SK-N-SH (cell line): ENCODE measurements at regions not wholly inside any gene's neighbourhood (a gene's known extent, or its start where the extent isn't known, plus 50 kb on each side); places are given as distances from the start of the nearest gene placed in this dataset.

ENCODE experiments used
- CTCF ChIA-PET: fragments of 300-600, 350-600 bp; formaldehyde crosslinking; extraction: SDS; loops from one replicate; lab custom pipeline; 2021; lab: Yijun Ruan, JAX
- POLR2A ChIA-PET: fragments of 350-600 bp; sonication (Branson Sonifier 250); formaldehyde crosslinking; extraction: SDS; loops from one replicate; lab custom pipeline; 2020; ENCODE audit warnings: antibody characterized with exemption, inconsistent platforms; lab: Yijun Ruan, JAX
- DNase-seq: peaks from one replicate; pipeline ENCODE4 v3.0.0; 2012
- H2AFZ ChIP-seq: fragments of 200-600 bp; sonication (generic); 2 replicates; pipeline ENCODE4 v1.8.1; 2016; ENCODE audit warnings: antibody characterized with exemption, mild to moderate bottlenecking, low read depth
- H3F3A ChIP-seq: fragments of 200-600 bp; sonication (generic); replicated peaks from 2 replicates; pipeline ENCODE3; 2016; ENCODE audit warnings: antibody characterized with exemption, mild to moderate bottlenecking; ENCODE audit not compliant: insufficient read depth
- H3K27ac ChIP-seq, 2 experiments: fragments of 200-500 bp in 1 of 2; fragments of 200-600 bp in 1 of 2; sonication (Bioruptor generic) in 1 of 2; sonication (generic), shearing (Covaris generic) in 1 of 2; 2 replicates each; pipeline versions ENCODE4 v1.5.1 to v1.6.1; 2014 to 2016; ENCODE audit warnings: low read depth in 2 of 2, inconsistent platforms in 1 of 2, low read length in 1 of 2, mild to moderate bottlenecking in 1 of 2, mixed read lengths in 1 of 2
- H3K27me3 ChIP-seq: fragments of 200-600 bp; sonication (generic), shearing (Covaris generic); 2 replicates; pipeline ENCODE4 v1.6.1; 2016; ENCODE audit warnings: mixed run types; ENCODE audit not compliant: insufficient read depth
- H3K36me3 ChIP-seq, 2 experiments: fragments of 200-500 bp in 1 of 2; fragments of 200-600 bp in 1 of 2; sonication (Bioruptor generic) in 1 of 2; sonication (generic) in 1 of 2; replicated peaks in 1 of 2; 2 replicates each; pipeline versions ENCODE3 to v1.5.1; 2014 to 2016; ENCODE audit warnings: low read length in 1 of 2, mild to moderate bottlenecking in 1 of 2; ENCODE audit not compliant: insufficient read depth in 2 of 2, control insufficient read depth in 1 of 2
- H3K4me1 ChIP-seq, 2 experiments: fragments of 200-500 bp in 1 of 2; fragments of 200-600 bp in 1 of 2; sonication (Bioruptor generic) in 1 of 2; sonication (generic), shearing (Covaris generic) in 1 of 2; 2 replicates each; pipeline versions ENCODE4 v1.5.1 to v1.6.1; 2014 to 2016; ENCODE audit warnings: low read depth in 1 of 2, low read length in 1 of 2, mixed run types in 1 of 2; ENCODE audit not compliant: insufficient read depth in 2 of 2, control insufficient read depth in 1 of 2
- H3K4me2 ChIP-seq: fragments of 200-600 bp; sonication (generic), shearing (Covaris generic); 2 replicates; pipeline ENCODE4 v1.6.1; 2017; ENCODE audit warnings: mixed run types
- H3K4me3 ChIP-seq, 2 experiments: fragments of 200-500 bp in 1 of 2; fragments of 200-600 bp in 1 of 2; sonication (Bioruptor generic) in 1 of 2; sonication (generic), shearing (Covaris generic) in 1 of 2; 2 replicates each; pipeline versions ENCODE4 v1.5.1 to v1.8.1; 2014 to 2016; ENCODE audit warnings: low read depth in 2 of 2, inconsistent platforms in 1 of 2, low read length in 1 of 2, mild to moderate bottlenecking in 1 of 2, mixed read lengths in 1 of 2, moderate library complexity in 1 of 2
- H3K79me2 ChIP-seq: fragments of 200-600 bp; sonication (generic); 2 replicates; pipeline ENCODE4 v1.8.1; 2017; ENCODE audit warnings: mild to moderate bottlenecking; ENCODE audit not compliant: insufficient read depth
- H3K9ac ChIP-seq: fragments of 200-600 bp; sonication (generic); 2 replicates; pipeline ENCODE4 v1.6.1; 2017; ENCODE audit warnings: mixed run types
- H3K9me2 ChIP-seq: fragments of 200-600 bp; sonication (generic); 2 replicates; pipeline ENCODE4 v1.6.1; 2017; ENCODE audit warnings: mixed run types
- H3K9me3 ChIP-seq: fragments of 200-600 bp; sonication (generic); 2 replicates; pipeline ENCODE4 v1.6.1; 2017; ENCODE audit warnings: mixed run types, mild to moderate bottlenecking, moderate library complexity
- H4K20me1 ChIP-seq: fragments of 200-600 bp; sonication (generic); 2 replicates; pipeline ENCODE4 v1.6.1; 2017; ENCODE audit warnings: mild to moderate bottlenecking, mixed run types; ENCODE audit not compliant: insufficient read depth
- CHD2 ChIP-seq: fragments of 150-350 bp; IDR thresholded peaks from 2 replicates; pipeline ENCODE4 v1.6.1; 2018; ENCODE audit warnings: low read length; ENCODE audit not compliant: partially characterized antibody
- ELF1 ChIP-seq: IDR thresholded peaks from 2 replicates; pipeline ENCODE4 v1.4.0; 2012
- FOXJ3 ChIP-seq: sonication (generic); formaldehyde crosslinking; IDR thresholded peaks from 2 replicates; pipeline ENCODE4 v1.5.1; 2020; ENCODE audit warnings: mild to moderate bottlenecking, missing genetic modification reagents
- GABPA ChIP-seq: IDR thresholded peaks from 2 replicates; pipeline ENCODE4 v1.4.0; 2012; ENCODE audit warnings: low read depth, mild to moderate bottlenecking
- GATA2 ChIP-seq: sonication (generic); formaldehyde crosslinking; IDR thresholded peaks from 2 replicates; pipeline ENCODE4 v1.5.0; 2020; ENCODE audit warnings: mild to moderate bottlenecking, missing genetic modification reagents
- JUND ChIP-seq: IDR thresholded peaks from 2 replicates; pipeline ENCODE4 v1.4.0; 2012
- MEF2A ChIP-seq: IDR thresholded peaks from 2 replicates; pipeline ENCODE4 v1.4.0; 2012; ENCODE audit warnings: low read depth, borderline replicate concordance
- POLR2AphosphoS5 ChIP-seq: IDR thresholded peaks from 2 replicates; pipeline ENCODE4 v1.6.1; 2012; ENCODE audit warnings: low read depth, low read length
- RAD21 ChIP-seq: IDR thresholded peaks from 2 replicates; pipeline ENCODE4 v1.6.1; 2012; ENCODE audit warnings: mild to moderate bottlenecking, low read length
- RFX5 ChIP-seq: IDR thresholded peaks from 2 replicates; pipeline ENCODE4 v1.6.1; 2012; ENCODE audit warnings: mild to moderate bottlenecking, improper control_type of control experiment, low read length
- SMC3 ChIP-seq: IDR thresholded peaks from 2 replicates; pipeline ENCODE4 v1.6.1; 2012; ENCODE audit warnings: low read depth, low read length, improper control_type of control experiment
- TAF1 ChIP-seq: IDR thresholded peaks from 2 replicates; pipeline ENCODE4 v1.6.1; 2012; ENCODE audit warnings: low read depth, mild to moderate bottlenecking, low read length, moderate library complexity, borderline replicate concordance
- TEAD4 ChIP-seq: IDR thresholded peaks from 2 replicates; pipeline ENCODE4 v1.4.0; 2012; ENCODE audit warnings: mild to moderate bottlenecking, borderline replicate concordance; ENCODE audit not compliant: insufficient read depth
- YY1 ChIP-seq: IDR thresholded peaks from 2 replicates; pipeline ENCODE4 v1.4.0; 2012; ENCODE audit warnings: low read depth, mild to moderate bottlenecking
- WGBS: methylation state at CpG from one replicate; pipeline ENCODE4 v1.1.6; 2017; ENCODE audit warnings: low lambda C conversion rate; 5-methylcytosine and 5-hydroxymethylcytosine counted together
- TF ChIP-seq, protein P1 (sequence below): fragments of 150-350 bp; IDR thresholded peaks from 2 replicates; pipeline ENCODE4 v1.6.1; 2017; ENCODE audit warnings: antibody characterized with exemption, low read length, low read depth, borderline replicate concordance
- TF ChIP-seq, protein P2 (sequence below): IDR thresholded peaks from 2 replicates; pipeline ENCODE4 v1.4.0; 2012; ENCODE audit warnings: low read depth
- TF ChIP-seq, protein P3 (sequence below): IDR thresholded peaks from 2 replicates; pipeline ENCODE4 v1.4.0; 2012; ENCODE audit warnings: low read depth, borderline replicate concordance
- TF ChIP-seq, protein P4 (sequence below): IDR thresholded peaks from 2 replicates; pipeline ENCODE4 v1.6.1; 2012; ENCODE audit warnings: mild to moderate bottlenecking, low read depth, low read length, moderate library complexity

DNA sequence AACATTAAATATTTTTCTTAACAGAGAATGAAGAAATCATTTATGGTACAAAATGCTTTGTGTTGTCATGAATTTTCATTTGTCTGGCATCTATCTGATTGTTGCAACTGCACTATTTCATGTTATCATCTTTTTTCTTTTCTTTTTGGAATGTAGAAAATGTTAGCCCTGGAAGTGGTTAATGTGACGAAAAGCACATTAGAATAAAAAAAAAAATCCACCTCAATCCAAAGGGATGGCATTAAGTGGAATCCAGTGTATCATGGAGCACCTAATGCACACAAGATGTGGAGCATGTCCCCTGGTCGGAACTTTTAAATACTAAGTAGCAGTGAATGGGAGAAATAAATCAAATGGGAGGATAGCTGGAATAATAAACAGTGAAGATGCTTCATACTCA, 172.9 kb upstream of the MCHR2 start:
- H3K4me2 ChIP-seq: no peak overlapping the region
- H2AFZ ChIP-seq: 0 out of 2 replicates have a peak overlapping the region, but pooled peaks have one; percentile 8
- POLR2A ChIA-PET: no interaction called here
- no peak overlapping the region for H3K4me3 ChIP-seq
- no peaks in the 10 kb centered on the region for H3K4me1 ChIP-seq
- no peaks in the 10 kb centered on the region for H3K9me3 ChIP-seq
- TF ChIP-seq GABPA (no peak), JUND (no peak), CHD2 (no peak)
- TF ChIP-seq, protein P1, sequence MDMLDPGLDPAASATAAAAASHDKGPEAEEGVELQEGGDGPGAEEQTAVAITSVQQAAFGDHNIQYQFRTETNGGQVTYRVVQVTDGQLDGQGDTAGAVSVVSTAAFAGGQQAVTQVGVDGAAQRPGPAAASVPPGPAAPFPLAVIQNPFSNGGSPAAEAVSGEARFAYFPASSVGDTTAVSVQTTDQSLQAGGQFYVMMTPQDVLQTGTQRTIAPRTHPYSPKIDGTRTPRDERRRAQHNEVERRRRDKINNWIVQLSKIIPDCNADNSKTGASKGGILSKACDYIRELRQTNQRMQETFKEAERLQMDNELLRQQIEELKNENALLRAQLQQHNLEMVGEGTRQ: no peak
- TF ChIP-seq, protein P2, sequence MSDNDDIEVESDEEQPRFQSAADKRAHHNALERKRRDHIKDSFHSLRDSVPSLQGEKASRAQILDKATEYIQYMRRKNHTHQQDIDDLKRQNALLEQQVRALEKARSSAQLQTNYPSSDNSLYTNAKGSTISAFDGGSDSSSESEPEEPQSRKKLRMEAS: no peak
- H3K9me2 ChIP-seq: no peaks in the 10 kb centered on the region
- no peaks in the 10 kb centered on the region for H3K36me3 ChIP-seq
- H3K9ac ChIP-seq: no peak overlapping the region
- peaks cover 9% of the 10 kb centered on the region; the same call in 1 of the 2 replicates for H3K27me3 ChIP-seq
- H3K27ac ChIP-seq: no peak overlapping the region
- H3K79me2 ChIP-seq: no peaks in the 10 kb centered on the region
- CTCF ChIA-PET: no interaction called here
- H3F3A ChIP-seq: no peaks in the 10 kb centered on the region
- H4K20me1 ChIP-seq: no peaks in the 10 kb centered on the region
- 16% methylated on average over 2 of the region's 2 CpGs for WGBS
- no peak for DNase-seq

DNA sequence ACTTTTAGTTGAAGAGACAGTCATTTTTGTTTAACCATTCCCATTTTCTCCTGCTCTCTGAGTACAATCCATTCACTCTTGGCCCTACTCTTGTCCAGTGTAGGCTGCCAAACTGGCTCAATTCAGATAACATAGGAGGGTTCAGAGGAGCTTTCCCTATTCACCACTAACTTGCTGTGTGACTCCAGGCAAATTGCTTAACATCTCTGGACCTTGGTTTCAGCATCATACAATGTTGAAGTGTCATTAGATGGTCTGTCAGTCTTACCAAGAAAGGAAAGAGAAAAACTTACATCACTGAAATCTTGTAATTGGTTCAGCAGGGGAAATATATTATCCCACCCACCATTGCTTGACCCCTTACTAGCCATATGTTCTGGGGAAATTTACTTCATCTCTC, 171.4 kb upstream of the MCHR2 start:
- POLR2A ChIA-PET: no interaction called here
- H3K36me3 ChIP-seq: no peaks in the 10 kb centered on the region
- H3K9me3 ChIP-seq: no peaks in the 10 kb centered on the region
- no peak overlapping the region for H2AFZ ChIP-seq
- H3K4me1 ChIP-seq: no peaks in the 10 kb centered on the region
- TF ChIP-seq, protein P3, sequence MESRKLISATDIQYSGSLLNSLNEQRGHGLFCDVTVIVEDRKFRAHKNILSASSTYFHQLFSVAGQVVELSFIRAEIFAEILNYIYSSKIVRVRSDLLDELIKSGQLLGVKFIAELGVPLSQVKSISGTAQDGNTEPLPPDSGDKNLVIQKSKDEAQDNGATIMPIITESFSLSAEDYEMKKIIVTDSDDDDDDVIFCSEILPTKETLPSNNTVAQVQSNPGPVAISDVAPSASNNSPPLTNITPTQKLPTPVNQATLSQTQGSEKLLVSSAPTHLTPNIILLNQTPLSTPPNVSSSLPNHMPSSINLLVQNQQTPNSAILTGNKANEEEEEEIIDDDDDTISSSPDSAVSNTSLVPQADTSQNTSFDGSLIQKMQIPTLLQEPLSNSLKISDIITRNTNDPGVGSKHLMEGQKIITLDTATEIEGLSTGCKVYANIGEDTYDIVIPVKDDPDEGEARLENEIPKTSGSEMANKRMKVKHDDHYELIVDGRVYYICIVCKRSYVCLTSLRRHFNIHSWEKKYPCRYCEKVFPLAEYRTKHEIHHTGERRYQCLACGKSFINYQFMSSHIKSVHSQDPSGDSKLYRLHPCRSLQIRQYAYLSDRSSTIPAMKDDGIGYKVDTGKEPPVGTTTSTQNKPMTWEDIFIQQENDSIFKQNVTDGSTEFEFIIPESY: no peak
- TF ChIP-seq SMC3 (no peak), RAD21 (no peak), GATA2 (CRISPR knock-in tag) (no peak)
- TF ChIP-seq, all 33 proteins: peak for 0
- DNase-seq: no peak
- Histone ChIP-seq H3K4me3 (no peak overlapping the region), H3K27ac (no peak overlapping the region), H3K79me2 (no peaks in the 10 kb centered on the region), H3K9ac (no peak overlapping the region), H3K27me3 (peaks cover 20% of the 10 kb centered on the region; the same call in 1 of the 2 replicates), H3K9me2 (no peaks in the 10 kb centered on the region), H3F3A (no peaks in the 10 kb centered on the region), H4K20me1 (no peaks in the 10 kb centered on the region), H3K4me2 (no peak overlapping the region)
- CTCF ChIA-PET: no interaction called here

DNA sequence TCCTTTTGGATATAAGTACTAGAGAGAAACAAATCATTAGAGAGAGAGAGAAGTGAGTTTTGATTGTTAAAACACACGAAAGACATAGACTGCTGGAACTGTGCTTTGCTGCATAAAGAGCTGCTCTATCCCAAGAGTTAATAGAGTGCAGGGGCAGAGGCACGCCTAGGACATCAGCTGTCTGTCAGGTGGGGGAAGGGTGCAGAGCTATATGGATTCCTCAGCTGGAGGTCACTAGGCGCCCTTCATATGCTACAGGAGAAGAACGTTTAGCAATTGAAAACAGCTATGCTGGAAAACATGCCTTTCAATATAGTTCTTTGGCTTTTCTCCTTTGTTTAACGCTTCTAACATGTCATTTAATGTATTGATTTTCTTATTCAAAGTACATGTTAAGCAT, 169.0 kb upstream of the MCHR2 start:
- CTCF ChIA-PET: interaction anchor here (0.9 to 1.6 kb wide), 2 partner anchors 14 to 66 kb away, joined by 3 to 5 read pairs; no protein-coding TSS in a partner anchor

More for the DNA sequence above, 169.0 kb upstream of the MCHR2 start:
- no peak overlapping the region for H3K4me2 ChIP-seq
- no peaks in the 10 kb centered on the region for H3K36me3 ChIP-seq
- no peak overlapping the region for H2AFZ ChIP-seq
- no peaks in the 10 kb centered on the region for H3K9me2 ChIP-seq
- 9% methylated on average over 5 of the region's 5 CpGs for WGBS
- H3K9me3 ChIP-seq: no peaks in the 10 kb centered on the region
- H3K79me2 ChIP-seq: no peaks in the 10 kb centered on the region
- H3K4me1 ChIP-seq: no peaks in the 10 kb centered on the region
- H3K4me3 ChIP-seq: no peak overlapping the region
- DNase-seq: no peak
- POLR2A ChIA-PET: no interaction called here
- H3F3A ChIP-seq: no peaks in the 10 kb centered on the region
- TF ChIP-seq FOXJ3 (CRISPR knock-in tag) (no peak), ELF1 (no peak), TEAD4 (no peak), YY1 (no peak), GATA2 (CRISPR knock-in tag) (no peak), POLR2AphosphoS5 (no peak), RFX5 (no peak), MEF2A (no peak), TAF1 (no peak)
- TF ChIP-seq, protein P4, sequence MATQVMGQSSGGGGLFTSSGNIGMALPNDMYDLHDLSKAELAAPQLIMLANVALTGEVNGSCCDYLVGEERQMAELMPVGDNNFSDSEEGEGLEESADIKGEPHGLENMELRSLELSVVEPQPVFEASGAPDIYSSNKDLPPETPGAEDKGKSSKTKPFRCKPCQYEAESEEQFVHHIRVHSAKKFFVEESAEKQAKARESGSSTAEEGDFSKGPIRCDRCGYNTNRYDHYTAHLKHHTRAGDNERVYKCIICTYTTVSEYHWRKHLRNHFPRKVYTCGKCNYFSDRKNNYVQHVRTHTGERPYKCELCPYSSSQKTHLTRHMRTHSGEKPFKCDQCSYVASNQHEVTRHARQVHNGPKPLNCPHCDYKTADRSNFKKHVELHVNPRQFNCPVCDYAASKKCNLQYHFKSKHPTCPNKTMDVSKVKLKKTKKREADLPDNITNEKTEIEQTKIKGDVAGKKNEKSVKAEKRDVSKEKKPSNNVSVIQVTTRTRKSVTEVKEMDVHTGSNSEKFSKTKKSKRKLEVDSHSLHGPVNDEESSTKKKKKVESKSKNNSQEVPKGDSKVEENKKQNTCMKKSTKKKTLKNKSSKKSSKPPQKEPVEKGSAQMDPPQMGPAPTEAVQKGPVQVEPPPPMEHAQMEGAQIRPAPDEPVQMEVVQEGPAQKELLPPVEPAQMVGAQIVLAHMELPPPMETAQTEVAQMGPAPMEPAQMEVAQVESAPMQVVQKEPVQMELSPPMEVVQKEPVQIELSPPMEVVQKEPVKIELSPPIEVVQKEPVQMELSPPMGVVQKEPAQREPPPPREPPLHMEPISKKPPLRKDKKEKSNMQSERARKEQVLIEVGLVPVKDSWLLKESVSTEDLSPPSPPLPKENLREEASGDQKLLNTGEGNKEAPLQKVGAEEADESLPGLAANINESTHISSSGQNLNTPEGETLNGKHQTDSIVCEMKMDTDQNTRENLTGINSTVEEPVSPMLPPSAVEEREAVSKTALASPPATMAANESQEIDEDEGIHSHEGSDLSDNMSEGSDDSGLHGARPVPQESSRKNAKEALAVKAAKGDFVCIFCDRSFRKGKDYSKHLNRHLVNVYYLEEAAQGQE: no peak
- no peak overlapping the region for H3K27ac ChIP-seq
- H4K20me1 ChIP-seq: no peaks in the 10 kb centered on the region
- no peak overlapping the region for H3K9ac ChIP-seq
- peaks cover 27% of the 10 kb centered on the region; the same call in 1 of the 2 replicates for H3K27me3 ChIP-seq
